ENCODE measurements at regions not wholly inside any gene's neighbourhood (a gene's known extent, or its start where the extent isn't known, plus 50 kb on each side); places are given as distances from the start of the nearest gene placed in this dataset.

DNA sequence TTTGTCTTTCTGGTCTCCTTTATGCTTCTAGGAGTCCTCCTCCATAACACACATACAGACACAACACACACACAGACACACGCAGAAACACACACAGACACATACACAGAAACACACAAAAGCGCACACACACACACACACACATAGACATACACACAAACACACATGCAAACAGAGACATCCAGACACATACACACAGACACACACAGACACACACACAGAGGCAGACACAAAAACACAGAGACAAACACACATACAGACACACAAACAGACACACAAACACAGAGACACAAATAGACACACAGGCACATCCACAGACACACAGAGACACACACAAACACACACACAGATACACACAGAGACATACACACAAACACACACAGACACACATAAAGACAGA lies 220.2 kb downstream of the IRX2 start:
- no peaks in the 10 kb centered on the region for H3K27me3 ChIP-seq (ENCODE audit: insufficient read depth, low read depth, low read length)
- no peak overlapping the region for H2AFZ ChIP-seq (ENCODE audit: low read depth, low read length)
- no peak overlapping the region for H3K9ac ChIP-seq (ENCODE audit: low read length)
- no peaks in the 10 kb centered on the region for H3K36me3 ChIP-seq (ENCODE audit: insufficient read depth, low read length)
- no peaks in the 10 kb centered on the region for H3K9me2 ChIP-seq (ENCODE audit: insufficient read depth, low read length)
- H3K79me2 ChIP-seq (replicated peaks; ENCODE audit: insufficient read depth, low read length) = no peaks in the 10 kb centered on the region
- TF ChIP-seq EP300 (conservative IDR thresholded peaks at IDR 0.05; ENCODE audit: poor library complexity, severe bottlenecking) = no peak
- TF ChIP-seq SMC3 (conservative IDR thresholded peaks at IDR 0.05; ENCODE audit: poor library complexity) = no peak
- TF ChIP-seq, protein P1, sequence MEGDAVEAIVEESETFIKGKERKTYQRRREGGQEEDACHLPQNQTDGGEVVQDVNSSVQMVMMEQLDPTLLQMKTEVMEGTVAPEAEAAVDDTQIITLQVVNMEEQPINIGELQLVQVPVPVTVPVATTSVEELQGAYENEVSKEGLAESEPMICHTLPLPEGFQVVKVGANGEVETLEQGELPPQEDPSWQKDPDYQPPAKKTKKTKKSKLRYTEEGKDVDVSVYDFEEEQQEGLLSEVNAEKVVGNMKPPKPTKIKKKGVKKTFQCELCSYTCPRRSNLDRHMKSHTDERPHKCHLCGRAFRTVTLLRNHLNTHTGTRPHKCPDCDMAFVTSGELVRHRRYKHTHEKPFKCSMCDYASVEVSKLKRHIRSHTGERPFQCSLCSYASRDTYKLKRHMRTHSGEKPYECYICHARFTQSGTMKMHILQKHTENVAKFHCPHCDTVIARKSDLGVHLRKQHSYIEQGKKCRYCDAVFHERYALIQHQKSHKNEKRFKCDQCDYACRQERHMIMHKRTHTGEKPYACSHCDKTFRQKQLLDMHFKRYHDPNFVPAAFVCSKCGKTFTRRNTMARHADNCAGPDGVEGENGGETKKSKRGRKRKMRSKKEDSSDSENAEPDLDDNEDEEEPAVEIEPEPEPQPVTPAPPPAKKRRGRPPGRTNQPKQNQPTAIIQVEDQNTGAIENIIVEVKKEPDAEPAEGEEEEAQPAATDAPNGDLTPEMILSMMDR (IDR thresholded peaks at IDR 0.05; ENCODE audit: poor library complexity, severe bottlenecking) = no peak
- no peak for TF ChIP-seq MXI1 (conservative IDR thresholded peaks at IDR 0.05; ENCODE audit: poor library complexity, severe bottlenecking)
- no peak for TF ChIP-seq EZH2 (IDR thresholded peaks at IDR 0.05; ENCODE audit: borderline replicate concordance, insufficient read depth, low read length, poor library complexity, severe bottlenecking)
- no peak for TF ChIP-seq POLR2AphosphoS5 (IDR thresholded peaks at IDR 0.05)
- TF ChIP-seq RAD21 (conservative IDR thresholded peaks at IDR 0.05) = no peak
- no peak for TF ChIP-seq TAF1 (IDR thresholded peaks at IDR 0.05; ENCODE audit: low read depth)
- TF ChIP-seq, protein P2, sequence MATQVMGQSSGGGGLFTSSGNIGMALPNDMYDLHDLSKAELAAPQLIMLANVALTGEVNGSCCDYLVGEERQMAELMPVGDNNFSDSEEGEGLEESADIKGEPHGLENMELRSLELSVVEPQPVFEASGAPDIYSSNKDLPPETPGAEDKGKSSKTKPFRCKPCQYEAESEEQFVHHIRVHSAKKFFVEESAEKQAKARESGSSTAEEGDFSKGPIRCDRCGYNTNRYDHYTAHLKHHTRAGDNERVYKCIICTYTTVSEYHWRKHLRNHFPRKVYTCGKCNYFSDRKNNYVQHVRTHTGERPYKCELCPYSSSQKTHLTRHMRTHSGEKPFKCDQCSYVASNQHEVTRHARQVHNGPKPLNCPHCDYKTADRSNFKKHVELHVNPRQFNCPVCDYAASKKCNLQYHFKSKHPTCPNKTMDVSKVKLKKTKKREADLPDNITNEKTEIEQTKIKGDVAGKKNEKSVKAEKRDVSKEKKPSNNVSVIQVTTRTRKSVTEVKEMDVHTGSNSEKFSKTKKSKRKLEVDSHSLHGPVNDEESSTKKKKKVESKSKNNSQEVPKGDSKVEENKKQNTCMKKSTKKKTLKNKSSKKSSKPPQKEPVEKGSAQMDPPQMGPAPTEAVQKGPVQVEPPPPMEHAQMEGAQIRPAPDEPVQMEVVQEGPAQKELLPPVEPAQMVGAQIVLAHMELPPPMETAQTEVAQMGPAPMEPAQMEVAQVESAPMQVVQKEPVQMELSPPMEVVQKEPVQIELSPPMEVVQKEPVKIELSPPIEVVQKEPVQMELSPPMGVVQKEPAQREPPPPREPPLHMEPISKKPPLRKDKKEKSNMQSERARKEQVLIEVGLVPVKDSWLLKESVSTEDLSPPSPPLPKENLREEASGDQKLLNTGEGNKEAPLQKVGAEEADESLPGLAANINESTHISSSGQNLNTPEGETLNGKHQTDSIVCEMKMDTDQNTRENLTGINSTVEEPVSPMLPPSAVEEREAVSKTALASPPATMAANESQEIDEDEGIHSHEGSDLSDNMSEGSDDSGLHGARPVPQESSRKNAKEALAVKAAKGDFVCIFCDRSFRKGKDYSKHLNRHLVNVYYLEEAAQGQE (IDR thresholded peaks at IDR 0.05; ENCODE audit: borderline replicate concordance) = no peak
- no peaks in the 10 kb centered on the region for H3K9me3 ChIP-seq (ENCODE audit: low read length)
- no peak overlapping the region for H3K4me2 ChIP-seq (ENCODE audit: low read length)
- H3K4me3 ChIP-seq (ENCODE audit: low read length) = no peak overlapping the region
- no peak overlapping the region for H3K27ac ChIP-seq (ENCODE audit: low read length)
- H4K20me1 ChIP-seq (ENCODE audit: insufficient read depth) = no peaks in the 10 kb centered on the region
- no peaks in the 10 kb centered on the region for H3F3A ChIP-seq (ENCODE audit: insufficient read depth, low read length, poor library complexity, severe bottlenecking)

DNA sequence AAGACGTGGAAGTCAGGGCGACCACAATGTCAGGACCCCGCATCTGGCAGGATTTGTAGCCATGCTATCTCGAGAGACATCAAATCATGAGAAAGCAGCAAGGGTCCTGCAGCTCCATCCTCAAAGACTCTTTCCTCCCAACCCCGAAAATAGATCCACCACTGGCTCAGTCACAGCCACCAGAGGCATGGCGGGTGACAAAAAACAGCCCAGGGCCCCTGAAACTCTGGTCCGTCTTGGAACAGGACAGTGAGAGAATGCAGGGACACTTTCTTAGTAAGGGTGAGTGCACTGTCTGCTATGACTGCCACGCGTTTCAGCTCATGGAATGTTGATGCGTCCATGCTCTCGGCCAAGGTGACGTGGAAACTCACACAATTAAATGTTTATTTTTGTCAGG lies 220.9 kb downstream of the IRX2 start:
- TF ChIP-seq EZH2 (IDR thresholded peaks at IDR 0.05; ENCODE audit: borderline replicate concordance, insufficient read depth, low read length, poor library complexity, severe bottlenecking) (no peak), TAF1 (IDR thresholded peaks at IDR 0.05; ENCODE audit: low read depth) (no peak), EP300 (conservative IDR thresholded peaks at IDR 0.05; ENCODE audit: poor library complexity, severe bottlenecking) (no peak), POLR2AphosphoS5 (IDR thresholded peaks at IDR 0.05) (no peak), SMC3 (conservative IDR thresholded peaks at IDR 0.05; ENCODE audit: poor library complexity) (no peak), MXI1 (conservative IDR thresholded peaks at IDR 0.05; ENCODE audit: poor library complexity, severe bottlenecking) (no peak), RAD21 (conservative IDR thresholded peaks at IDR 0.05) (no peak)
- TF ChIP-seq, protein P2 (IDR thresholded peaks at IDR 0.05; ENCODE audit: borderline replicate concordance) = no peak
- TF ChIP-seq, protein P1 (IDR thresholded peaks at IDR 0.05; ENCODE audit: poor library complexity, severe bottlenecking) = no peak
- Histone ChIP-seq H3K36me3 (ENCODE audit: insufficient read depth, low read length) (no peaks in the 10 kb centered on the region), H3K9me2 (ENCODE audit: insufficient read depth, low read length) (no peaks in the 10 kb centered on the region)

More for the DNA sequence above, 220.9 kb downstream of the IRX2 start:
- no peaks in the 10 kb centered on the region for H3K27me3 ChIP-seq (ENCODE audit: insufficient read depth, low read depth, low read length)
- no peak overlapping the region for H3K4me2 ChIP-seq (ENCODE audit: low read length)
- no peaks in the 10 kb centered on the region for H4K20me1 ChIP-seq (ENCODE audit: insufficient read depth)
- no peaks in the 10 kb centered on the region for H3K9me3 ChIP-seq (ENCODE audit: low read length)
- H3K27ac ChIP-seq (ENCODE audit: low read length) = no peak overlapping the region
- H2AFZ ChIP-seq (ENCODE audit: low read depth, low read length) = no peak overlapping the region
- no peaks in the 10 kb centered on the region for H3K79me2 ChIP-seq (replicated peaks; ENCODE audit: insufficient read depth, low read length)
- H3F3A ChIP-seq (ENCODE audit: insufficient read depth, low read length, poor library complexity, severe bottlenecking) = no peaks in the 10 kb centered on the region
- H3K4me3 ChIP-seq (ENCODE audit: low read length) = no peak overlapping the region
- H3K9ac ChIP-seq (ENCODE audit: low read length) = no peak overlapping the region

Measured in neural cell (in vitro differentiated cells).